IPS DF 6.9 (cell line): ENCODE measurements at regions not wholly inside any gene's neighbourhood (a gene's known extent, or its start where the extent isn't known, plus 50 kb on each side); places are given as distances from the start of the nearest gene placed in this dataset.

Source experiments
- DNase-seq: peaks from one replicate; pipeline ENCODE4 v3.0.0-alpha.2; 2013; ENCODE audit warnings: low read depth, low spot score
- H3K27ac ChIP-seq: one replicate; pipeline ENCODE4 v1.5.1; 2013; ENCODE audit warnings: low read length, control low read depth
- H3K27me3 ChIP-seq: 2 replicates; pipeline ENCODE4 v1.6.1; 2013; ENCODE audit warnings: mild to moderate bottlenecking, low read length; ENCODE audit not compliant: control insufficient read depth, insufficient read depth
- H3K36me3 ChIP-seq: 2 replicates; pipeline ENCODE4 v1.6.1; 2013; ENCODE audit warnings: low read length; ENCODE audit not compliant: control insufficient read depth, insufficient read depth
- H3K4me1 ChIP-seq: 2 replicates; pipeline ENCODE4 v1.6.1; 2013; ENCODE audit warnings: low read length; ENCODE audit not compliant: control insufficient read depth, insufficient read depth
- H3K4me3 ChIP-seq: 2 replicates; pipeline ENCODE4 v1.5.1; 2013; ENCODE audit warnings: mild to moderate bottlenecking, low read length
- H3K9me3 ChIP-seq: 2 replicates; pipeline ENCODE4 v1.6.1; 2013; ENCODE audit warnings: low read length, inconsistent platforms; ENCODE audit not compliant: control insufficient read depth, insufficient read depth
- WGBS: extraction: QIAGEN DNeasy Blood & Tissue Kit; methylation state at CpG from one replicate; pipeline ENCODE4 v1.1.7; 2013; ENCODE audit warnings: mixed read lengths, missing lambda C conversion rate; ENCODE audit not compliant: insufficient read length, insufficient coverage; 5-methylcytosine and 5-hydroxymethylcytosine counted together

DNA sequence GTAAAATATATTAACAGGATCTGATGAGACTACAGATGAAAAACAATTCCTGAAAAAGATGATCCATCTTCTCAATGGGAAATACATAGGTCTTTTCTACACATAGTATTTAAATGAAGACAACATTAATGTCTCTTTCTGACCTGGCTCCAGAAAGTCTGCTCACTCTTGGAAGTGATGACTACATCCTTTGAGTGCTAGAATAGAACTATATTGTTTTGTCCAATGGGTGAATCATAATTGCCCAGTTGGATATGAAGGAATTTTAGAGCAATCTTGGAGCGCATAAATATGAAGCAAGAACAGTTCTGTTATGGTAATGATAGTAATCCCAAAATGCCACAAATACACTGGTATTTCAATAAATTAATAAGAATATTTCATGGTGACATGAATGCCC is 322.1 kb downstream of the DEPDC1B start:
- no peak overlapping the region for H3K4me3 ChIP-seq
- H3K36me3 ChIP-seq = no peaks in the 10 kb centered on the region
- no peaks in the 10 kb centered on the region for H3K9me3 ChIP-seq
- no peak overlapping the region for H3K27ac ChIP-seq
- no peaks in the 10 kb centered on the region for H3K27me3 ChIP-seq
- no CpG with 5 or more reads among the region's 1 CpG for WGBS
- no peaks in the 10 kb centered on the region for H3K4me1 ChIP-seq
- no peak for DNase-seq

- H3K9me3 ChIP-seq = no peaks in the 10 kb centered on the region
These were observed 323.1 kb downstream of the DEPDC1B start for GRCh38 chr5:60376860-60377259.

GRCh38 chr5:60374409-60374808 is 325.6 kb downstream of the DEPDC1B start:
- no peak overlapping the region for H3K4me3 ChIP-seq
- H3K4me1 ChIP-seq = no peaks in the 10 kb centered on the region
- no peaks in the 10 kb centered on the region for H3K9me3 ChIP-seq
- no peak overlapping the region for H3K27ac ChIP-seq
- DNase-seq = no peak
- H3K27me3 ChIP-seq = no peaks in the 10 kb centered on the region
- no peaks in the 10 kb centered on the region for H3K36me3 ChIP-seq
- WGBS = no CpG with 5 or more reads among the region's 5 CpGs

More at GRCh38 chr5:60376860-60377259, 323.1 kb downstream of the DEPDC1B start:
- Histone ChIP-seq H3K27ac (no peak overlapping the region), H3K4me1 (no peaks in the 10 kb centered on the region), H3K4me3 (no peak overlapping the region), H3K36me3 (no peaks in the 10 kb centered on the region), H3K27me3 (no peaks in the 10 kb centered on the region)
- DNase-seq = no peak
- WGBS = no CpG with 5 or more reads among the region's 4 CpGs

- H3K27ac ChIP-seq = no peak overlapping the region
- no peaks in the 10 kb centered on the region for H3K9me3 ChIP-seq
- no peak for DNase-seq
- WGBS = no CpG with 5 or more reads among the region's 7 CpGs
- H3K27me3 ChIP-seq = no peaks in the 10 kb centered on the region
- H3K36me3 ChIP-seq = no peaks in the 10 kb centered on the region
- H3K4me1 ChIP-seq = no peaks in the 10 kb centered on the region
- H3K4me3 ChIP-seq = no peak overlapping the region
These were observed 327.2 kb downstream of the DEPDC1B start for GRCh38 chr5:60372786-60373185.

- DNase-seq = no peak
- Histone ChIP-seq H3K36me3 (no peaks in the 10 kb centered on the region), H3K27me3 (no peaks in the 10 kb centered on the region), H3K9me3 (no peaks in the 10 kb centered on the region), H3K4me1 (no peaks in the 10 kb centered on the region), H3K27ac (no peak overlapping the region), H3K4me3 (no peak overlapping the region)
- no CpG with 5 or more reads among the region's 7 CpGs for WGBS
These were observed 328.9 kb downstream of the DEPDC1B start for GRCh38 chr5:60371065-60371464.

DNA sequence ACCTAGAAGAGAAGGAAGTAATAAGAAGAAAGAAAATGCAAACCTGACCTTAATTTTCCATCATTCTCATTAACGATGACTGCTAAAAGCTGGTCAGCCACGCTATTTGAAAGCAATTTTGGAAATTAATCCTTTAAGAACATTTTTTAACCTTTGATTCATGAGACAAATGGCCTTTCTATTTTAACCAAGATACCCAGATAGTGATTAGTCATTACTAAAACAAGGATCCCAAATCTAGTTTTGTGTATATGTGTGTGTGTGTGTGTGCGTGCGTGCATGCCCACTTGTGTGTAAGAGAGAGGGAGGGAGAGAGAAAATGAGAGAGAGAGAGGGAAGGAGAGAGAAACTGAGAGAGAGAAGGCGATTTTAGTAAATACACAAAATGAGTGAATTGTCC is 329.5 kb downstream of the DEPDC1B start:
- no peak overlapping the region for H3K27ac ChIP-seq
- no CpG with 5 or more reads among the region's 5 CpGs for WGBS
- H3K27me3 ChIP-seq = no peaks in the 10 kb centered on the region
- H3K9me3 ChIP-seq = no peaks in the 10 kb centered on the region
- no peak overlapping the region for H3K4me3 ChIP-seq
- no peak for DNase-seq
- no peaks in the 10 kb centered on the region for H3K36me3 ChIP-seq
- H3K4me1 ChIP-seq = no peaks in the 10 kb centered on the region

- no peak for DNase-seq
- Histone ChIP-seq H3K27me3 (no peaks in the 10 kb centered on the region), H3K9me3 (no peaks in the 10 kb centered on the region), H3K36me3 (no peaks in the 10 kb centered on the region), H3K4me3 (no peak overlapping the region), H3K27ac (no peak overlapping the region), H3K4me1 (no peaks in the 10 kb centered on the region)
- no CpG with 5 or more reads among the region's 4 CpGs for WGBS
These were observed 330.6 kb downstream of the DEPDC1B start for GRCh38 chr5:60369391-60369790.

DNA sequence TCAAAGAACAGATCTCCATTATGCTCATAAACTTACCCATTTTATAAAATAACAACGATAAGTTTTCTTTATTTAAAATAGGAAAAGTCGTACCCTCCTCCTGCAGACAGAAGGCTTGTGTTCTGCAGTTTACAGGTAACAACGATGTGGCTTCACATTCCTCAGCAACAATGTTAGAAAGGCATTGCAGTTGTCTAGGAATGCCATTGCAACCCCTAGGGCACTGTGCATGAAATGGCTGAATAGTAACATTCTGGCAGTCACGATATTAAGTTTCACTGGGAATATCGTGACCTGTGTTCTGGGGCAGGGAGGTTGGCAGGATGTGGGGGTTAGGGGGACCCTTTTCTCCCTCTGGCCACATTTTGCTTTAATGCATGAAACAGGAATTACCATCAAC is 331.9 kb downstream of the DEPDC1B start:
- Histone ChIP-seq H3K4me3 (no peak overlapping the region), H3K27ac (no peak overlapping the region), H3K4me1 (no peaks in the 10 kb centered on the region), H3K9me3 (no peaks in the 10 kb centered on the region), H3K36me3 (no peaks in the 10 kb centered on the region), H3K27me3 (no peaks in the 10 kb centered on the region)
- WGBS = 100% methylated on average over 2 of the region's 5 CpGs
- DNase-seq = no peak

- no peaks in the 10 kb centered on the region for H3K9me3 ChIP-seq
- H3K4me3 ChIP-seq = no peak overlapping the region
- no peaks in the 10 kb centered on the region for H3K27me3 ChIP-seq
- DNase-seq = no peak
- WGBS = no CpG with 5 or more reads among the region's 2 CpGs
- no peaks in the 10 kb centered on the region for H3K4me1 ChIP-seq
- no peaks in the 10 kb centered on the region for H3K36me3 ChIP-seq
- H3K27ac ChIP-seq = no peak overlapping the region
These were observed 333.5 kb downstream of the DEPDC1B start for GRCh38 chr5:60366489-60366888.

- DNase-seq = no peak
- Histone ChIP-seq H3K27me3 (no peaks in the 10 kb centered on the region), H3K4me1 (no peaks in the 10 kb centered on the region), H3K9me3 (no peaks in the 10 kb centered on the region), H3K36me3 (no peaks in the 10 kb centered on the region), H3K27ac (no peak overlapping the region), H3K4me3 (no peak overlapping the region)
- no CpG with 5 or more reads among the region's 1 CpG for WGBS
These were observed 335.0 kb downstream of the DEPDC1B start for GRCh38 chr5:60365001-60365400.

GRCh38 chr5:60362158-60362557 is 337.8 kb downstream of the DEPDC1B start:
- no peak for DNase-seq
- no peaks in the 10 kb centered on the region for H3K27me3 ChIP-seq
- H3K9me3 ChIP-seq = no peaks in the 10 kb centered on the region
- H3K27ac ChIP-seq = no peak overlapping the region
- no peaks in the 10 kb centered on the region for H3K36me3 ChIP-seq
- no peak overlapping the region for H3K4me3 ChIP-seq
- H3K4me1 ChIP-seq = no peaks in the 10 kb centered on the region
